H1 (cell line): ENCODE measurements at regions not wholly inside any gene's neighbourhood (a gene's known extent, or its start where the extent isn't known, plus 50 kb on each side); places are given as distances from the start of the nearest gene placed in this dataset.

Experiments used
- CTCF ChIA-PET: fragments of 300-600 bp; sonication (Branson Sonifier 250); formaldehyde crosslinking; loops from one replicate; lab custom pipeline; 2021; ENCODE audit not compliant: partially characterized antibody; lab: Charles Lee
- POLR2A ChIA-PET: fragments of 300-600 bp; sonication (Branson Sonifier 250); formaldehyde crosslinking; loops from one replicate; lab custom pipeline; 2021; ENCODE audit warnings: inconsistent platforms; ENCODE audit not compliant: partially characterized antibody; lab: Charles Lee
- DNase-seq, 2 experiments: peaks; one replicate each; pipeline versions ENCODE4 v3.0.0 to v3.0.0-alpha.2; 2010 to 2022; ENCODE audit warnings: low spot score in 2 of 2, low read depth in 1 of 2, mixed read lengths in 1 of 2
- FAIRE-seq: peaks from 2 replicates; lab custom pipeline; 2011; peaks lifted over from hg19 to GRCh38; lab: Jason Lieb, UNC
- H2AFZ ChIP-seq: 2 replicates; pipeline ENCODE4 v1.8.1; 2012; ENCODE audit warnings: low read length, inconsistent platforms
- H2AK5ac ChIP-seq: 2 replicates; pipeline ENCODE4 v1.6.1; 2013; ENCODE audit warnings: low read depth, low read length
- H2BK120ac ChIP-seq: replicated peaks from 2 replicates; pipeline ENCODE3; 2013; ENCODE audit warnings: low read depth, low read length, inconsistent platforms
- H2BK12ac ChIP-seq: 2 replicates; pipeline ENCODE4 v1.6.1; 2013; ENCODE audit warnings: low read depth, low read length
- H2BK15ac ChIP-seq: 2 replicates; pipeline ENCODE4 v1.6.1; 2013; ENCODE audit warnings: low read length
- H2BK20ac ChIP-seq: 2 replicates; pipeline ENCODE4 v1.6.1; 2013; ENCODE audit warnings: low read length
- H2BK5ac ChIP-seq: 2 replicates; pipeline ENCODE4 v1.6.1; 2013; ENCODE audit warnings: low read depth, low read length
- H3K14ac ChIP-seq: 2 replicates; pipeline ENCODE4 v1.6.1; 2013; ENCODE audit warnings: inconsistent platforms; ENCODE audit not compliant: insufficient read length
- H3K18ac ChIP-seq: 2 replicates; pipeline ENCODE4 v1.6.1; 2013; ENCODE audit warnings: low read length; ENCODE audit errors: extremely low read depth
- H3K23ac ChIP-seq: 2 replicates; pipeline ENCODE4 v1.6.1; 2013; ENCODE audit warnings: inconsistent platforms; ENCODE audit not compliant: insufficient read length
- H3K23me2 ChIP-seq: 2 replicates; pipeline ENCODE4 v1.6.1; 2013; ENCODE audit warnings: low read depth, low read length
- H3K27ac ChIP-seq: 2 replicates; pipeline ENCODE4 v1.6.1; 2011; ENCODE audit warnings: low read depth, low read length, inconsistent platforms
- H3K27me3 ChIP-seq, 4 experiments: replicated peaks in 1 of 4; 1 replicate in 1 of 4; 2 replicates in 3 of 4; pipeline versions ENCODE4 v1.6.1 to v1.8.1; 2011 to 2013; ENCODE audit warnings: low read length in 3 of 4, mild to moderate bottlenecking in 3 of 4, inconsistent platforms in 2 of 4, mixed read lengths in 2 of 4, moderate library complexity in 1 of 4; ENCODE audit not compliant: control insufficient read depth in 3 of 4, insufficient read depth in 3 of 4; ENCODE audit errors: extremely low read depth in 1 of 4
- H3K36me3 ChIP-seq, 4 experiments: 2 replicates each; pipeline versions ENCODE4 v1.6.1 to v1.8.1; 2011 to 2013; ENCODE audit warnings: mild to moderate bottlenecking in 4 of 4, low read length in 3 of 4, moderate library complexity in 2 of 4, control low read depth in 1 of 4, inconsistent platforms in 1 of 4; ENCODE audit not compliant: insufficient read depth in 4 of 4, control insufficient read depth in 2 of 4
- H3K4ac ChIP-seq: replicated peaks from 2 replicates; pipeline ENCODE3; 2013; ENCODE audit warnings: low read length, low read depth, mixed read lengths, inconsistent platforms; ENCODE audit not compliant: insufficient read length
- H3K4me1 ChIP-seq, 4 experiments: replicated peaks in 1 of 4; 1 replicate in 1 of 4; 2 replicates in 3 of 4; pipeline versions ENCODE4 v1.6.1 to v1.8.1; 2011 to 2013; ENCODE audit warnings: low read length in 3 of 4, inconsistent platforms in 2 of 4, mixed read lengths in 1 of 4; ENCODE audit not compliant: insufficient read depth in 4 of 4, control insufficient read depth in 3 of 4
- H3K4me2 ChIP-seq, 2 experiments: 2 replicates each; pipeline versions ENCODE4 v1.6.1 to v1.8.1; 2011 to 2013; ENCODE audit warnings: low read depth in 2 of 2, low read length in 2 of 2, control low read depth in 1 of 2, inconsistent platforms in 1 of 2, mild to moderate bottlenecking in 1 of 2; ENCODE audit not compliant: insufficient read depth in 1 of 2
- H3K4me3 ChIP-seq, 4 experiments: fragments of 200-600, 300-600 bp in 1 of 4; sonication (generic), shearing (Covaris generic), sonication (Bioruptor Twin) in 1 of 4; 2 replicates each; pipeline versions ENCODE4 v1.5.1 to v1.8.1; 2011 to 2016; ENCODE audit warnings: low read length in 4 of 4, low read depth in 3 of 4, control low read depth in 2 of 4, inconsistent platforms in 2 of 4, mild to moderate bottlenecking in 2 of 4, mixed read lengths in 1 of 4, moderate library complexity in 1 of 4; ENCODE audit not compliant: insufficient read depth in 2 of 4; ENCODE audit errors: extremely low read depth in 1 of 4
- H3K56ac ChIP-seq: replicated peaks from 2 replicates; pipeline ENCODE3; 2013; ENCODE audit warnings: low read depth, mild to moderate bottlenecking, mixed read lengths, low read length, inconsistent platforms; ENCODE audit not compliant: insufficient read length
- H3K79me1 ChIP-seq: 2 replicates; pipeline ENCODE4 v1.6.1; 2013; ENCODE audit warnings: low read depth, low read length, control low read depth
- H3K79me2 ChIP-seq, 2 experiments: 2 replicates each; pipeline versions ENCODE4 v1.6.1 to v1.8.1; 2012 to 2013; ENCODE audit warnings: low read length in 2 of 2, mild to moderate bottlenecking in 2 of 2, inconsistent platforms in 1 of 2; ENCODE audit not compliant: insufficient read depth in 2 of 2, control insufficient read depth in 1 of 2
- H3K9ac ChIP-seq, 4 experiments: replicated peaks in 1 of 4; 1 replicate in 1 of 4; 2 replicates in 3 of 4; pipeline versions ENCODE4 v1.6.1 to v1.8.1; 2011 to 2013; ENCODE audit warnings: low read depth in 3 of 4, low read length in 3 of 4, control low read depth in 2 of 4, mild to moderate bottlenecking in 2 of 4, moderate library complexity in 2 of 4, inconsistent platforms in 1 of 4; ENCODE audit errors: extremely low read depth in 1 of 4
- H3K9me3 ChIP-seq, 2 experiments: 2 replicates each; pipeline versions ENCODE4 v1.6.1 to v1.8.1; 2012 to 2013; ENCODE audit warnings: mild to moderate bottlenecking in 2 of 2, moderate library complexity in 2 of 2, control low read depth in 1 of 2, inconsistent platforms in 1 of 2, low read depth in 1 of 2, low read length in 1 of 2, mixed read lengths in 1 of 2; ENCODE audit not compliant: insufficient read depth in 2 of 2
- H4K20me1 ChIP-seq, 2 experiments: replicated peaks in 1 of 2; 2 replicates each; pipeline versions ENCODE3 to v1.8.1; 2011 to 2013; ENCODE audit warnings: inconsistent platforms in 2 of 2, low read length in 2 of 2, mild to moderate bottlenecking in 1 of 2; ENCODE audit not compliant: insufficient read depth in 2 of 2, control insufficient read depth in 1 of 2
- H4K5ac ChIP-seq: 2 replicates; pipeline ENCODE4 v1.6.1; 2013; ENCODE audit warnings: low read length, low read depth, mixed read lengths, inconsistent platforms; ENCODE audit not compliant: insufficient read length
- H4K8ac ChIP-seq: 2 replicates; pipeline ENCODE4 v1.8.0; 2013; ENCODE audit warnings: mild to moderate bottlenecking, moderate library complexity, low read length, inconsistent platforms; ENCODE audit not compliant: insufficient read depth; ENCODE audit errors: extremely low read depth
- H4K91ac ChIP-seq: replicated peaks from 2 replicates; pipeline ENCODE3; 2013; ENCODE audit warnings: low read length, mixed read lengths, inconsistent platforms; ENCODE audit not compliant: insufficient read length
- CHD2 ChIP-seq: IDR thresholded peaks from 2 replicates; pipeline ENCODE4 v1.6.1; 2012; ENCODE audit warnings: low read length, improper control_type of control experiment
- EZH2 ChIP-seq: fragments of 200-600 bp; sonication (generic); IDR thresholded peaks from 2 replicates; pipeline ENCODE4 v1.7.1; 2012; ENCODE audit warnings: low read depth, mild to moderate bottlenecking, moderate library complexity, low read length, inconsistent platforms; ENCODE audit not compliant: severe bottlenecking
- GTF2F1 ChIP-seq: IDR thresholded peaks from 2 replicates; pipeline ENCODE4 v1.6.1; 2012; ENCODE audit warnings: low read depth, low read length, improper control_type of control experiment, borderline replicate concordance
- JUND ChIP-seq: IDR thresholded peaks from 2 replicates; pipeline ENCODE4 v1.6.1; 2011; ENCODE audit warnings: mild to moderate bottlenecking, improper control_type of control experiment, low read length
- KDM4A ChIP-seq: IDR thresholded peaks from one replicate; pipeline ENCODE4 v1.7.1; 2012; ENCODE audit warnings: low read depth, mild to moderate bottlenecking, moderate library complexity, low read length, inconsistent platforms; ENCODE audit not compliant: severe bottlenecking
- KDM5A ChIP-seq: fragments of 200-600 bp; IDR thresholded peaks from 2 replicates; pipeline ENCODE4 v1.7.1; 2012; ENCODE audit warnings: mild to moderate bottlenecking, low read length, inconsistent platforms, mixed read lengths
- POU5F1 ChIP-seq: IDR thresholded peaks from 2 replicates; pipeline ENCODE4 v1.6.1; 2011; ENCODE audit warnings: low read depth, mild to moderate bottlenecking, low read length, moderate library complexity
- RXRA ChIP-seq: IDR thresholded peaks from 2 replicates; pipeline ENCODE4 v1.6.1; 2011; ENCODE audit warnings: low read depth, mild to moderate bottlenecking, low read length, moderate library complexity; ENCODE audit not compliant: insufficient read depth
- SAP30 ChIP-seq: fragments of 300-600 bp; sonication (generic); IDR thresholded peaks from 2 replicates; pipeline ENCODE4 v1.7.1; 2012; ENCODE audit warnings: low read length, moderate library complexity, mild to moderate bottlenecking, inconsistent platforms; ENCODE audit not compliant: insufficient read depth, insufficient replicate concordance
- SIN3A ChIP-seq, 2 experiments: IDR thresholded peaks in 1 of 2; conservative IDR thresholded peaks in 1 of 2; 2 replicates each; pipeline ENCODE4 v1.6.1; 2011 to 2012; ENCODE audit warnings: low read length in 2 of 2, improper control_type of control experiment in 1 of 2, low read depth in 1 of 2, mild to moderate bottlenecking in 1 of 2
- SIRT6 ChIP-seq: IDR thresholded peaks from one replicate; pipeline ENCODE4 v1.7.1; 2012; ENCODE audit warnings: low read length, inconsistent platforms
- SUZ12 ChIP-seq: fragments of 200-600 bp; sonication (generic); IDR thresholded peaks from 2 replicates; pipeline ENCODE4 v1.6.1; 2012; ENCODE audit warnings: mild to moderate bottlenecking, inconsistent platforms, low read length, moderate library complexity, mixed read lengths
- TAF1 ChIP-seq: IDR thresholded peaks from 2 replicates; pipeline ENCODE4 v1.6.1; 2011; ENCODE audit warnings: mild to moderate bottlenecking, low read depth, low read length
- WGBS, 2 experiments: shearing (Covaris generic) in 1 of 2; methylation state at CpG; one replicate each; pipeline versions ENCODE4 v1.1.6 to v1.1.7; 2013 to 2015; ENCODE audit warnings: low lambda C conversion rate in 2 of 2, mixed read lengths in 2 of 2, inconsistent platforms in 1 of 2, low coverage in 1 of 2, missing lambda C conversion rate in 1 of 2; ENCODE audit not compliant: insufficient replicate concordance in 2 of 2, insufficient coverage in 1 of 2, insufficient read length in 1 of 2; ENCODE audit errors: extremely low coverage in 1 of 2, missing lambda C conversion rate in 1 of 2; 5-methylcytosine and 5-hydroxymethylcytosine counted together

DNA sequence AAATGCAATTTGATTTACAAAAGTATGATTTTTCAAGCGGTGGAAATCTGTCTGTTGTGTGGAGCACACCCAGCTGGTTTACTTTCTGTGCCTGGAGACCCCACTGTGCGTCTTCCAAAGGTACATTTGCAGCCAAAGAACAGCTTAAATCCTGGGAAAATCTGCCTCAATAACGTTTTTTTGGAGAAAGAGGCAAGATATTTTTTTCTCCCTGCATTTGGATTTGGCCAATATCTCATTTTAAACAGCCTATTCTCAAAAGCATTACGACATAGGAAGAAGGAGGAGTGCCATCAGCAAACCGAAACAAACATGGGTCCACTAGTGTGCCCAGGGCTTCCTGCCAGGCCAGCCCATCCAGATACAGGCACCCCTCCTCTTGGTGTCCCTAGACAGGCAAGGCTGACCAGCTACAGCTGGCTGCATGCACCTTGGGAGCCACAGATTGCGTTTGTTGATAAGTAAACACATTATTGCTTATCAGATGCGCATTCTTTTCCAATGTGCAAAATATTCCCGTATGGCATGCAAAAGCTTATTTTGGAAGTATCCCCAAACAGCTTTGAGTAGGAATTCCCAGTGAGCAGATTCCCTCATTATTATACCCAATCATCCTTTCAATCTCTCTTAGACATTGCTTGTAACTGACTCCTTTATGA, 184.5 kb upstream of the MARCKS start:
- Histone ChIP-seq H3K27me3 (no peaks in the 10 kb centered on the region), H3K14ac (no peak overlapping the region), H4K20me1 (no peaks in the 10 kb centered on the region), H3K27ac (no peak overlapping the region), H3K4me1 (peaks cover 3 to 22% (median 18%) of the 10 kb centered on the region in 4 experiments; a peak in 5 of 7 replicates), H3K9me3 (no peaks in the 10 kb centered on the region), H4K8ac (no peak overlapping the region), H4K5ac (peak overlapping the region; percentile 4), H2BK20ac (peak overlapping the region; percentile 1; the same call in 1 of the 2 replicates), H2BK12ac (0 out of 2 replicates have a peak overlapping the region, but pooled peaks have one; percentile 68), H3K4me2 (peak overlapping the region; percentile 41 to 46; a peak in 3 of 4 replicates), H3K4me3 (peak overlapping the region in 1 of 4 experiments; percentile 11; a peak in 1 of 8 replicates), H3K23me2 (no peaks in the 10 kb centered on the region), H4K91ac (no peak overlapping the region), H2AK5ac (no peak overlapping the region), H3K79me2 (no peaks in the 10 kb centered on the region), H3K79me1 (no peaks in the 10 kb centered on the region), H3K9ac (no peak overlapping the region)
- FAIRE-seq: no peak
- CTCF ChIA-PET: interaction anchor here (0.7 to 1.4 kb wide), 3 partner anchors 14 to 47 kb away, joined by 3 to 4 read pairs (median 3); no protein-coding TSS in a partner anchor
- 64% methylated on average over 8 of the region's 8 CpGs; no CpG with 5 or more reads in 1 of the 2 experiments for whole genome bisulfite sequencing, 2 experiments
- DNase-seq: no peak
- TF ChIP-seq TAF1 (no peak), POU5F1 (no peak), KDM5A (no peak), RXRA (no peak), SAP30 (no peak), CHD2 (no peak), JUND (no peak), KDM4A (no peak), GTF2F1 (no peak), EZH2 (no peak), SIN3A (conservative IDR thresholded peaks at IDR 0.05 in 1 of 2, IDR thresholded peaks at IDR 0.05 in 1 of 2; ENCODE audit: low read depth in 1 of 2, low read length in 2 of 2) (no peak), SIRT6 (no peak), SUZ12 (no peak)
- TF ChIP-seq, all 59 proteins: peak for 0
- Histone ChIP-seq H3K4ac (no peak overlapping the region), H3K18ac (peak overlapping the region; percentile 51; the same call in 1 of the 2 replicates), H3K56ac (no peak overlapping the region), H2BK5ac (0 out of 2 replicates have a peak overlapping the region, but pooled peaks have one; percentile 32), H3K36me3 (no peaks in the 10 kb centered on the region), H2BK15ac (no peak overlapping the region), H2BK120ac (no peak overlapping the region), H3K23ac (no peak overlapping the region), H2AFZ (no peak overlapping the region)
- POLR2A ChIA-PET: no interaction called here
